ENCODE measurements at regions not wholly inside any gene's neighbourhood (a gene's known extent, or its start where the extent isn't known, plus 50 kb on each side); places are given as distances from the start of the nearest gene placed in this dataset.

DNA sequence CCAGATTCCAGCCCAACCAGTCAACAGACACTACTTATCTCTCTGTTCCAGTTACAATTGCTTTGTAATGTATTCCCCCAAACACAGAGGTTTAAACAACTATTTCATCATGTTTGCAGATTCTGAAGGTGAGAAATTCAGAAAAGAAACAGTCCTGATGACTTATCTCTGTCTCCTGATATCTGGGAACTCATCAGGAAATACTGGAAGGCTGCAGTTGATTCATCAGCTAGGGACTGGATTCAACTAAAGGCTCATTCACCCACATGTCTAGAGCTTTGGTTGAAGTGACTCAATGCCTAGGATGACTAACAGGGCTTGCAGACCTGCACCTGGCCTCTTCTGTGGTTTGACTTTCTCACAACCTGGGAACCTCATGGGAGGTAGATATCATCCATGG is 56.6 kb upstream of the GPC6 start (continued):
- TF ChIP-seq, protein P1, sequence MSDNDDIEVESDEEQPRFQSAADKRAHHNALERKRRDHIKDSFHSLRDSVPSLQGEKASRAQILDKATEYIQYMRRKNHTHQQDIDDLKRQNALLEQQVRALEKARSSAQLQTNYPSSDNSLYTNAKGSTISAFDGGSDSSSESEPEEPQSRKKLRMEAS (IDR thresholded peaks at IDR 0.05; ENCODE audit: low read depth), result peak; percentile 46; the same call in 1 of the 2 replicates
- no peak for TF ChIP-seq GATA2 (CRISPR knock-in tag; IDR thresholded peaks at IDR 0.05)
- no peak for TF ChIP-seq GABPA (IDR thresholded peaks at IDR 0.05; ENCODE audit: low read depth)
- TF ChIP-seq MEF2A (IDR thresholded peaks at IDR 0.05; ENCODE audit: borderline replicate concordance, low read depth), result no peak
- no peak for TF ChIP-seq SIN3A (IDR thresholded peaks at IDR 0.05; ENCODE audit: borderline replicate concordance, low read depth, low read length)
- no peak for TF ChIP-seq RAD21 (IDR thresholded peaks at IDR 0.05; ENCODE audit: low read length)
- no peak for TF ChIP-seq RCOR1 (IDR thresholded peaks at IDR 0.05; ENCODE audit: low read length)
- no peak for TF ChIP-seq FOXJ3 (CRISPR knock-in tag; IDR thresholded peaks at IDR 0.05)
- TF ChIP-seq, protein P2, sequence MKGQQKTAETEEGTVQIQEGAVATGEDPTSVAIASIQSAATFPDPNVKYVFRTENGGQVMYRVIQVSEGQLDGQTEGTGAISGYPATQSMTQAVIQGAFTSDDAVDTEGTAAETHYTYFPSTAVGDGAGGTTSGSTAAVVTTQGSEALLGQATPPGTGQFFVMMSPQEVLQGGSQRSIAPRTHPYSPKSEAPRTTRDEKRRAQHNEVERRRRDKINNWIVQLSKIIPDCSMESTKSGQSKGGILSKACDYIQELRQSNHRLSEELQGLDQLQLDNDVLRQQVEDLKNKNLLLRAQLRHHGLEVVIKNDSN (IDR thresholded peaks at IDR 0.05; ENCODE audit: borderline replicate concordance, low read depth), result no peak
- TF ChIP-seq, protein P3, sequence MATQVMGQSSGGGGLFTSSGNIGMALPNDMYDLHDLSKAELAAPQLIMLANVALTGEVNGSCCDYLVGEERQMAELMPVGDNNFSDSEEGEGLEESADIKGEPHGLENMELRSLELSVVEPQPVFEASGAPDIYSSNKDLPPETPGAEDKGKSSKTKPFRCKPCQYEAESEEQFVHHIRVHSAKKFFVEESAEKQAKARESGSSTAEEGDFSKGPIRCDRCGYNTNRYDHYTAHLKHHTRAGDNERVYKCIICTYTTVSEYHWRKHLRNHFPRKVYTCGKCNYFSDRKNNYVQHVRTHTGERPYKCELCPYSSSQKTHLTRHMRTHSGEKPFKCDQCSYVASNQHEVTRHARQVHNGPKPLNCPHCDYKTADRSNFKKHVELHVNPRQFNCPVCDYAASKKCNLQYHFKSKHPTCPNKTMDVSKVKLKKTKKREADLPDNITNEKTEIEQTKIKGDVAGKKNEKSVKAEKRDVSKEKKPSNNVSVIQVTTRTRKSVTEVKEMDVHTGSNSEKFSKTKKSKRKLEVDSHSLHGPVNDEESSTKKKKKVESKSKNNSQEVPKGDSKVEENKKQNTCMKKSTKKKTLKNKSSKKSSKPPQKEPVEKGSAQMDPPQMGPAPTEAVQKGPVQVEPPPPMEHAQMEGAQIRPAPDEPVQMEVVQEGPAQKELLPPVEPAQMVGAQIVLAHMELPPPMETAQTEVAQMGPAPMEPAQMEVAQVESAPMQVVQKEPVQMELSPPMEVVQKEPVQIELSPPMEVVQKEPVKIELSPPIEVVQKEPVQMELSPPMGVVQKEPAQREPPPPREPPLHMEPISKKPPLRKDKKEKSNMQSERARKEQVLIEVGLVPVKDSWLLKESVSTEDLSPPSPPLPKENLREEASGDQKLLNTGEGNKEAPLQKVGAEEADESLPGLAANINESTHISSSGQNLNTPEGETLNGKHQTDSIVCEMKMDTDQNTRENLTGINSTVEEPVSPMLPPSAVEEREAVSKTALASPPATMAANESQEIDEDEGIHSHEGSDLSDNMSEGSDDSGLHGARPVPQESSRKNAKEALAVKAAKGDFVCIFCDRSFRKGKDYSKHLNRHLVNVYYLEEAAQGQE (IDR thresholded peaks at IDR 0.05; ENCODE audit: low read depth, low read length), result no peak

DNA sequence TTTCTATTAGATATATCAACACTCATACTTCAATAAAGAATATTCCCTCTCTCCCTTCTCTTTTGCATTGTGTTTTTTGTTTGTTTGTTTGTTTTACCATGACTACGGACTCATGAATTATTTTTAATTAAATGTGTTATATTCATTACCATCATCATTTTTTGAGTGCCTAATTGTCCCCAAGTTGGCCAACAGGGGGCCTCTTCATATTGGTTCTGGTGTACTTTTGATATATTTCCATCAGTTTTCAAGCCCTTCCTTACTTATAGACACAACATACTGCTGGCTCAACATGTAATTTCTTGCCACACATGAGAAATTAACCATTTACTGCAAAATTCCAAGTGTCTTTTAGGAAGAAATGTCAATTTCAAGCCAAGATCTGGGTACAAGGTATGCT is 54.5 kb upstream of the GPC6 start:
- CTCF ChIA-PET, result no interaction called here
- TF ChIP-seq, protein P4, sequence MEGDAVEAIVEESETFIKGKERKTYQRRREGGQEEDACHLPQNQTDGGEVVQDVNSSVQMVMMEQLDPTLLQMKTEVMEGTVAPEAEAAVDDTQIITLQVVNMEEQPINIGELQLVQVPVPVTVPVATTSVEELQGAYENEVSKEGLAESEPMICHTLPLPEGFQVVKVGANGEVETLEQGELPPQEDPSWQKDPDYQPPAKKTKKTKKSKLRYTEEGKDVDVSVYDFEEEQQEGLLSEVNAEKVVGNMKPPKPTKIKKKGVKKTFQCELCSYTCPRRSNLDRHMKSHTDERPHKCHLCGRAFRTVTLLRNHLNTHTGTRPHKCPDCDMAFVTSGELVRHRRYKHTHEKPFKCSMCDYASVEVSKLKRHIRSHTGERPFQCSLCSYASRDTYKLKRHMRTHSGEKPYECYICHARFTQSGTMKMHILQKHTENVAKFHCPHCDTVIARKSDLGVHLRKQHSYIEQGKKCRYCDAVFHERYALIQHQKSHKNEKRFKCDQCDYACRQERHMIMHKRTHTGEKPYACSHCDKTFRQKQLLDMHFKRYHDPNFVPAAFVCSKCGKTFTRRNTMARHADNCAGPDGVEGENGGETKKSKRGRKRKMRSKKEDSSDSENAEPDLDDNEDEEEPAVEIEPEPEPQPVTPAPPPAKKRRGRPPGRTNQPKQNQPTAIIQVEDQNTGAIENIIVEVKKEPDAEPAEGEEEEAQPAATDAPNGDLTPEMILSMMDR (IDR thresholded peaks at IDR 0.05), result peak; percentile 43
- no peak for TF ChIP-seq FOSL2 (IDR thresholded peaks at IDR 0.05; ENCODE audit: borderline replicate concordance, low read depth)
- WGBS (ENCODE audit: low lambda C conversion rate), result 63% methylated on average over 1 of the region's 1 CpG

More for the DNA sequence above, 54.5 kb upstream of the GPC6 start:
- no peaks in the 10 kb centered on the region for H3K79me2 ChIP-seq (ENCODE audit: insufficient read depth)
- H3K9ac ChIP-seq, result no peak overlapping the region
- H3K4me1 ChIP-seq (ENCODE audit: control insufficient read depth in 1 of 2, insufficient read depth in 2 of 2, low read depth in 1 of 2, low read length in 1 of 2), result no peaks in the 10 kb centered on the region; a peak in 1 of 4 replicates
- no peaks in the 10 kb centered on the region for H3K9me2 ChIP-seq
- H2AFZ ChIP-seq (ENCODE audit: low read depth), result no peak overlapping the region
- no peak overlapping the region; a peak in 1 of 4 replicates for H3K4me3 ChIP-seq (ENCODE audit: low read depth in 2 of 2, low read length in 1 of 2)
- no peaks in the 10 kb centered on the region for H3K27me3 ChIP-seq (ENCODE audit: insufficient read depth)
- H4K20me1 ChIP-seq (ENCODE audit: insufficient read depth), result no peaks in the 10 kb centered on the region
- H3K27ac ChIP-seq (ENCODE audit: low read depth in 2 of 2, low read length in 1 of 2), result no peak overlapping the region
- POLR2A ChIA-PET, result no interaction called here
- no peaks in the 10 kb centered on the region for H3F3A ChIP-seq (replicated peaks; ENCODE audit: insufficient read depth)
- no peaks in the 10 kb centered on the region for H3K36me3 ChIP-seq (replicated peaks in 1 of 2; ENCODE audit: control insufficient read depth in 1 of 2, insufficient read depth in 2 of 2, low read length in 1 of 2)
- DNase-seq, result no peak
- H3K9me3 ChIP-seq, result 0 out of 2 replicates have a peak, but pooled peaks cover 5% of the 10 kb centered on the region
- no peak overlapping the region for H3K4me2 ChIP-seq

All from SK-N-SH (cell line).